SK-N-SH (cell line): ENCODE measurements at regions not wholly inside any gene's neighbourhood (a gene's known extent, or its start where the extent isn't known, plus 50 kb on each side); places are given as distances from the start of the nearest gene placed in this dataset.

Experiments used
- CTCF ChIA-PET: fragments of 300-600, 350-600 bp; formaldehyde crosslinking; extraction: SDS; loops from one replicate; lab custom pipeline; 2021; lab: Yijun Ruan, JAX
- POLR2A ChIA-PET: fragments of 350-600 bp; sonication (Branson Sonifier 250); formaldehyde crosslinking; extraction: SDS; loops from one replicate; lab custom pipeline; 2020; ENCODE audit warnings: antibody characterized with exemption, inconsistent platforms; lab: Yijun Ruan, JAX
- DNase-seq: peaks from one replicate; pipeline ENCODE4 v3.0.0; 2012
- H2AFZ ChIP-seq: fragments of 200-600 bp; sonication (generic); 2 replicates; pipeline ENCODE4 v1.8.1; 2016; ENCODE audit warnings: antibody characterized with exemption, mild to moderate bottlenecking, low read depth
- H3F3A ChIP-seq: fragments of 200-600 bp; sonication (generic); replicated peaks from 2 replicates; pipeline ENCODE3; 2016; ENCODE audit warnings: antibody characterized with exemption, mild to moderate bottlenecking; ENCODE audit not compliant: insufficient read depth
- H3K27ac ChIP-seq, 2 experiments: fragments of 200-500 bp in 1 of 2; fragments of 200-600 bp in 1 of 2; sonication (Bioruptor generic) in 1 of 2; sonication (generic), shearing (Covaris generic) in 1 of 2; 2 replicates each; pipeline versions ENCODE4 v1.5.1 to v1.6.1; 2014 to 2016; ENCODE audit warnings: low read depth in 2 of 2, inconsistent platforms in 1 of 2, low read length in 1 of 2, mild to moderate bottlenecking in 1 of 2, mixed read lengths in 1 of 2
- H3K27me3 ChIP-seq: fragments of 200-600 bp; sonication (generic), shearing (Covaris generic); 2 replicates; pipeline ENCODE4 v1.6.1; 2016; ENCODE audit warnings: mixed run types; ENCODE audit not compliant: insufficient read depth
- H3K36me3 ChIP-seq, 2 experiments: fragments of 200-500 bp in 1 of 2; fragments of 200-600 bp in 1 of 2; sonication (Bioruptor generic) in 1 of 2; sonication (generic) in 1 of 2; replicated peaks in 1 of 2; 2 replicates each; pipeline versions ENCODE3 to v1.5.1; 2014 to 2016; ENCODE audit warnings: low read length in 1 of 2, mild to moderate bottlenecking in 1 of 2; ENCODE audit not compliant: insufficient read depth in 2 of 2, control insufficient read depth in 1 of 2
- H3K4me1 ChIP-seq, 2 experiments: fragments of 200-500 bp in 1 of 2; fragments of 200-600 bp in 1 of 2; sonication (Bioruptor generic) in 1 of 2; sonication (generic), shearing (Covaris generic) in 1 of 2; 2 replicates each; pipeline versions ENCODE4 v1.5.1 to v1.6.1; 2014 to 2016; ENCODE audit warnings: low read depth in 1 of 2, low read length in 1 of 2, mixed run types in 1 of 2; ENCODE audit not compliant: insufficient read depth in 2 of 2, control insufficient read depth in 1 of 2
- H3K4me2 ChIP-seq: fragments of 200-600 bp; sonication (generic), shearing (Covaris generic); 2 replicates; pipeline ENCODE4 v1.6.1; 2017; ENCODE audit warnings: mixed run types
- H3K4me3 ChIP-seq, 2 experiments: fragments of 200-500 bp in 1 of 2; fragments of 200-600 bp in 1 of 2; sonication (Bioruptor generic) in 1 of 2; sonication (generic), shearing (Covaris generic) in 1 of 2; 2 replicates each; pipeline versions ENCODE4 v1.5.1 to v1.8.1; 2014 to 2016; ENCODE audit warnings: low read depth in 2 of 2, inconsistent platforms in 1 of 2, low read length in 1 of 2, mild to moderate bottlenecking in 1 of 2, mixed read lengths in 1 of 2, moderate library complexity in 1 of 2
- H3K79me2 ChIP-seq: fragments of 200-600 bp; sonication (generic); 2 replicates; pipeline ENCODE4 v1.8.1; 2017; ENCODE audit warnings: mild to moderate bottlenecking; ENCODE audit not compliant: insufficient read depth
- H3K9ac ChIP-seq: fragments of 200-600 bp; sonication (generic); 2 replicates; pipeline ENCODE4 v1.6.1; 2017; ENCODE audit warnings: mixed run types
- H3K9me2 ChIP-seq: fragments of 200-600 bp; sonication (generic); 2 replicates; pipeline ENCODE4 v1.6.1; 2017; ENCODE audit warnings: mixed run types
- H3K9me3 ChIP-seq: fragments of 200-600 bp; sonication (generic); 2 replicates; pipeline ENCODE4 v1.6.1; 2017; ENCODE audit warnings: mixed run types, mild to moderate bottlenecking, moderate library complexity
- H4K20me1 ChIP-seq: fragments of 200-600 bp; sonication (generic); 2 replicates; pipeline ENCODE4 v1.6.1; 2017; ENCODE audit warnings: mild to moderate bottlenecking, mixed run types; ENCODE audit not compliant: insufficient read depth
- EP300 ChIP-seq, 2 experiments: IDR thresholded peaks; 2 replicates each; pipeline versions ENCODE4 v1.4.0 to v1.6.1; 2012; ENCODE audit warnings: borderline replicate concordance in 1 of 2, low read depth in 1 of 2, low read length in 1 of 2
- EZH2phosphoT487 ChIP-seq: fragments of 200-600 bp; sonication (generic); IDR thresholded peaks from 2 replicates; pipeline ENCODE4 v1.6.1; 2017; ENCODE audit warnings: low read depth, mixed run types, mild to moderate bottlenecking, antibody characterized with exemption, moderate library complexity, borderline replicate concordance
- FOXJ3 ChIP-seq: sonication (generic); formaldehyde crosslinking; IDR thresholded peaks from 2 replicates; pipeline ENCODE4 v1.5.1; 2020; ENCODE audit warnings: mild to moderate bottlenecking, missing genetic modification reagents
- GATA2 ChIP-seq: sonication (generic); formaldehyde crosslinking; IDR thresholded peaks from 2 replicates; pipeline ENCODE4 v1.5.0; 2020; ENCODE audit warnings: mild to moderate bottlenecking, missing genetic modification reagents
- MAX ChIP-seq: IDR thresholded peaks from 2 replicates; pipeline ENCODE4 v1.4.0; 2012; ENCODE audit warnings: low read depth
- POLR2AphosphoS5 ChIP-seq: IDR thresholded peaks from 2 replicates; pipeline ENCODE4 v1.6.1; 2012; ENCODE audit warnings: low read depth, low read length
- SIN3A ChIP-seq: IDR thresholded peaks from 2 replicates; pipeline ENCODE4 v1.6.1; 2012; ENCODE audit warnings: low read depth, mild to moderate bottlenecking, low read length, moderate library complexity, borderline replicate concordance
- SMC3 ChIP-seq: IDR thresholded peaks from 2 replicates; pipeline ENCODE4 v1.6.1; 2012; ENCODE audit warnings: low read depth, low read length, improper control_type of control experiment
- USF2 ChIP-seq: fragments of 150-350 bp; IDR thresholded peaks from 2 replicates; pipeline ENCODE4 v1.6.1; 2017; ENCODE audit warnings: antibody characterized with exemption, low read length, low read depth, borderline replicate concordance
- YY1 ChIP-seq: IDR thresholded peaks from 2 replicates; pipeline ENCODE4 v1.4.0; 2012; ENCODE audit warnings: low read depth, mild to moderate bottlenecking
- WGBS: methylation state at CpG from one replicate; pipeline ENCODE4 v1.1.6; 2017; ENCODE audit warnings: low lambda C conversion rate; 5-methylcytosine and 5-hydroxymethylcytosine counted together

GRCh38 chr22:49329636-49330035 lies 498.0 kb downstream of the BRD1 start:
- TF ChIP-seq FOXJ3 (CRISPR knock-in tag) = no peak
- no peak for TF ChIP-seq POLR2AphosphoS5
- no peak for TF ChIP-seq USF2
- TF ChIP-seq EZH2phosphoT487 = no peak
- H3K9me3 ChIP-seq = no peaks in the 10 kb centered on the region
- H3K4me1 ChIP-seq = no peaks in the 10 kb centered on the region; a peak in 1 of 4 replicates
- POLR2A ChIA-PET = no interaction called here
- H3K4me3 ChIP-seq = no peak overlapping the region
- no peak overlapping the region for H3K27ac ChIP-seq
- no peaks in the 10 kb centered on the region for H4K20me1 ChIP-seq
- no peaks in the 10 kb centered on the region; the same call in 1 of the 2 replicates for H3K27me3 ChIP-seq
- H3K4me2 ChIP-seq = no peak overlapping the region
- no peaks in the 10 kb centered on the region for H3K79me2 ChIP-seq
- H3K9ac ChIP-seq = no peak overlapping the region
- 36% methylated on average over 5 of the region's 5 CpGs for WGBS
- no peak for DNase-seq
- no peaks in the 10 kb centered on the region for H3K9me2 ChIP-seq
- H3K36me3 ChIP-seq = no peaks in the 10 kb centered on the region
- no peaks in the 10 kb centered on the region for H3F3A ChIP-seq
- H2AFZ ChIP-seq = no peak overlapping the region
- CTCF ChIA-PET = no interaction called here

GRCh38 chr22:49328630-49329405 lies 498.9 kb downstream of the BRD1 start:
- POLR2A ChIA-PET = no interaction called here
- H3K27ac ChIP-seq = no peak overlapping the region
- H3K36me3 ChIP-seq = no peaks in the 10 kb centered on the region
- 30% methylated on average over 8 of the region's 8 CpGs for WGBS
- TF ChIP-seq GATA2 (CRISPR knock-in tag) (no peak), YY1 (no peak), SMC3 (no peak), MAX (no peak), SIN3A (no peak), EZH2phosphoT487 (no peak), EP300 (IDR thresholded peaks at IDR 0.05; ENCODE audit: borderline replicate concordance in 1 of 2, low read depth in 1 of 2, low read length in 1 of 2) (no peak)
- CTCF ChIA-PET = no interaction called here
- H3K27me3 ChIP-seq = no peaks in the 10 kb centered on the region; the same call in 1 of the 2 replicates
- no peak overlapping the region for H3K4me3 ChIP-seq
- H4K20me1 ChIP-seq = no peaks in the 10 kb centered on the region
- H3K9me3 ChIP-seq = no peaks in the 10 kb centered on the region
- H3K9ac ChIP-seq = no peak overlapping the region
- no peaks in the 10 kb centered on the region for H3F3A ChIP-seq
- H3K4me1 ChIP-seq = no peaks in the 10 kb centered on the region; a peak in 1 of 4 replicates
- no peaks in the 10 kb centered on the region for H3K9me2 ChIP-seq
- H2AFZ ChIP-seq = no peak overlapping the region
- H3K4me2 ChIP-seq = no peak overlapping the region
- DNase-seq = no peak
- H3K79me2 ChIP-seq = no peaks in the 10 kb centered on the region
